ENCODE measurements at regions not wholly inside any gene's neighbourhood (a gene's known extent, or its start where the extent isn't known, plus 50 kb on each side); places are given as distances from the start of the nearest gene placed in this dataset.

DNA sequence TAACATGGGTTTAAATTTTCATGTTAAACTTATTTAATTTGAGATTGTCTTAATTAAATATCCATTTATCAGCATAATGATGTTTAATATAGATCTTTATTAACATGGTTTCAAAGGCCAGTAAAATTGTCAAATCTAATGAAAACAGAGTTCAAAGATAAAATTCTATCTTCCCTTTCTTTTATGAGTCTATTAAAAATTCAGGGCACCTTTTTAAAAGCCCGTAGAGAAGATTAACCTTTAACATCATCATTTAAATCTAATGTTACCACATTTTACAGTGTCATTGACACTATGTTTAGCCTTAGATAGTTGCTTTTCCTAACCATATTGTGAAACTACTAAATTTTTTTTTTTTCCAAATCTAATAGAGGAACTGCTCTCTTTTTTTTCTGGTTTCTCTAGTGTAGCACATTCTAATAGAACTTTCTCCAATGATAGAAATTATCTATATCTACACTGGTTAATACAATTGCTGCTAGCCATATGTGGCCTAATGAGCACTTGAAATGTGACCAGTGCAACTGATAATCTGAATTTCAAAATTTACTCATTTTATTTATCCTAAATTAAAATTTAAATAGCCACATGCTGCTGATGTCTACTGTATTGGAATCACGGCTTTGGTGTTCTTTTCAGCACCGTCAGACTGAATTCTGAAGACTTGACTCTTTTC lies 410.9 kb downstream of the UTRN start:
- TF ChIP-seq, protein P1, sequence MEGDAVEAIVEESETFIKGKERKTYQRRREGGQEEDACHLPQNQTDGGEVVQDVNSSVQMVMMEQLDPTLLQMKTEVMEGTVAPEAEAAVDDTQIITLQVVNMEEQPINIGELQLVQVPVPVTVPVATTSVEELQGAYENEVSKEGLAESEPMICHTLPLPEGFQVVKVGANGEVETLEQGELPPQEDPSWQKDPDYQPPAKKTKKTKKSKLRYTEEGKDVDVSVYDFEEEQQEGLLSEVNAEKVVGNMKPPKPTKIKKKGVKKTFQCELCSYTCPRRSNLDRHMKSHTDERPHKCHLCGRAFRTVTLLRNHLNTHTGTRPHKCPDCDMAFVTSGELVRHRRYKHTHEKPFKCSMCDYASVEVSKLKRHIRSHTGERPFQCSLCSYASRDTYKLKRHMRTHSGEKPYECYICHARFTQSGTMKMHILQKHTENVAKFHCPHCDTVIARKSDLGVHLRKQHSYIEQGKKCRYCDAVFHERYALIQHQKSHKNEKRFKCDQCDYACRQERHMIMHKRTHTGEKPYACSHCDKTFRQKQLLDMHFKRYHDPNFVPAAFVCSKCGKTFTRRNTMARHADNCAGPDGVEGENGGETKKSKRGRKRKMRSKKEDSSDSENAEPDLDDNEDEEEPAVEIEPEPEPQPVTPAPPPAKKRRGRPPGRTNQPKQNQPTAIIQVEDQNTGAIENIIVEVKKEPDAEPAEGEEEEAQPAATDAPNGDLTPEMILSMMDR (conservative IDR thresholded peaks at IDR 0.05): no peak
- no peak for TF ChIP-seq ZFX (IDR thresholded peaks at IDR 0.05)

All from C4-2B (cell line).